ENCODE measurements at regions not wholly inside any gene's neighbourhood (a gene's known extent, or its start where the extent isn't known, plus 50 kb on each side); places are given as distances from the start of the nearest gene placed in this dataset.
"Not testable (repeated sequence)": the region's sequence is repeated elsewhere in the genome, so short reads cannot be mapped to it uniquely, and the experiment has no call there.

- DNase-seq (ENCODE audit: low read depth in 2 of 2), result no peak
Measured at GRCh38 chr1:219352961-219353651, 179.4 kb downstream of the LYPLAL1 start.

GRCh38 chr1:219350172-219350931 lies 176.7 kb downstream of the LYPLAL1 start:
- no peak for DNase-seq (ENCODE audit: low read depth in 2 of 2)

GRCh38 chr1:219347921-219348391 lies 174.3 kb downstream of the LYPLAL1 start:
- no peak for DNase-seq (ENCODE audit: low read depth in 2 of 2)

GRCh38 chr1:219347376-219347775 lies 173.7 kb downstream of the LYPLAL1 start:
- no peak for DNase-seq (ENCODE audit: low read depth in 2 of 2)

GRCh38 chr1:219345953-219346352 lies 172.3 kb downstream of the LYPLAL1 start:
- no peak for DNase-seq (ENCODE audit: low read depth in 2 of 2)

- DNase-seq (ENCODE audit: low read depth in 2 of 2), result no peak
Measured at GRCh38 chr1:219342836-219343235, 169.2 kb downstream of the LYPLAL1 start.

GRCh38 chr1:219340796-219341195 lies 167.1 kb downstream of the LYPLAL1 start:
- no peak for DNase-seq (ENCODE audit: low read depth in 2 of 2)

- no peak for DNase-seq (ENCODE audit: low read depth in 2 of 2)
Measured at GRCh38 chr1:219339466-219339865, 165.8 kb downstream of the LYPLAL1 start.

GRCh38 chr1:219337588-219337987 lies 163.9 kb downstream of the LYPLAL1 start:
- DNase-seq (ENCODE audit: low read depth in 2 of 2), result no peak

- no peak for DNase-seq (ENCODE audit: low read depth in 2 of 2)
Measured at GRCh38 chr1:219333626-219334025, 159.9 kb downstream of the LYPLAL1 start.

- no peak for DNase-seq (ENCODE audit: low read depth in 2 of 2)
Measured at GRCh38 chr1:219331424-219331823, 157.7 kb downstream of the LYPLAL1 start.

- no peak for DNase-seq (ENCODE audit: low read depth in 2 of 2)
Measured at GRCh38 chr1:219330669-219331068, 157.0 kb downstream of the LYPLAL1 start.

GRCh38 chr1:219330001-219330400 lies 156.3 kb downstream of the LYPLAL1 start:
- DNase-seq (ENCODE audit: low read depth in 2 of 2), result no peak

GRCh38 chr1:219329578-219329977 lies 155.9 kb downstream of the LYPLAL1 start:
- no peak for DNase-seq (ENCODE audit: low read depth in 2 of 2)

- DNase-seq (ENCODE audit: low read depth in 2 of 2), result no peak
Measured at GRCh38 chr1:219326843-219327242, 153.2 kb downstream of the LYPLAL1 start.

GRCh38 chr1:219325368-219325742 lies 151.7 kb downstream of the LYPLAL1 start:
- DNase-seq (ENCODE audit: low read depth in 2 of 2), result no peak

- no peak for DNase-seq (ENCODE audit: low read depth in 2 of 2)
Measured at GRCh38 chr1:219324629-219325367, 151.1 kb downstream of the LYPLAL1 start.

- DNase-seq (ENCODE audit: low read depth in 2 of 2), result no peak
Measured at GRCh38 chr1:219324171-219324570, 150.5 kb downstream of the LYPLAL1 start.

GRCh38 chr1:219323426-219323825 lies 149.7 kb downstream of the LYPLAL1 start:
- DNase-seq (ENCODE audit: low read depth in 2 of 2), result no peak

- no peak for DNase-seq (ENCODE audit: low read depth in 2 of 2)
Measured at GRCh38 chr1:219322766-219323165, 149.1 kb downstream of the LYPLAL1 start.

GRCh38 chr1:219320563-219320962 lies 146.9 kb downstream of the LYPLAL1 start:
- not testable (repeated sequence) for DNase-seq (ENCODE audit: low read depth in 2 of 2)

- DNase-seq (ENCODE audit: low read depth in 2 of 2), result no peak
Measured at GRCh38 chr1:219318826-219319225, 145.1 kb downstream of the LYPLAL1 start.

Measured in stimulated activated CD8-positive, alpha-beta memory T cell treated with anti-CD3 and anti-CD28 coated beads, Interleukin-2, amount 100 ng/mL, for 1 hour (primary cell).